GM19397 (cell line): ENCODE measurements at regions not wholly inside any gene's neighbourhood (a gene's known extent, or its start where the extent isn't known, plus 50 kb on each side); places are given as distances from the start of the nearest gene placed in this dataset.
"Not testable (repeated sequence)": the region's sequence is repeated elsewhere in the genome, so short reads cannot be mapped to it uniquely, and the experiment has no call there.

Experiments
- ATAC-seq: cut with Tn5 transposase; IDR thresholded peaks from one replicate; pipeline ENCODE4 v1.9.1; 2021; ENCODE audit warnings: mild to moderate bottlenecking, moderate library complexity; ENCODE audit not compliant: unreplicated experiment

- ATAC-seq = no peak
Observed at GRCh38 chrX:130467936-130468335, 66.1 kb downstream of the RBMX2 start.

- ATAC-seq = no peak
Observed at GRCh38 chrX:130468395-130468923, 66.7 kb downstream of the RBMX2 start.

- ATAC-seq = no peak
Observed at GRCh38 chrX:130482871-130483270, 81.1 kb downstream of the RBMX2 start.

GRCh38 chrX:130485870-130486269 is 84.1 kb downstream of the RBMX2 start:
- ATAC-seq = no peak

DNA sequence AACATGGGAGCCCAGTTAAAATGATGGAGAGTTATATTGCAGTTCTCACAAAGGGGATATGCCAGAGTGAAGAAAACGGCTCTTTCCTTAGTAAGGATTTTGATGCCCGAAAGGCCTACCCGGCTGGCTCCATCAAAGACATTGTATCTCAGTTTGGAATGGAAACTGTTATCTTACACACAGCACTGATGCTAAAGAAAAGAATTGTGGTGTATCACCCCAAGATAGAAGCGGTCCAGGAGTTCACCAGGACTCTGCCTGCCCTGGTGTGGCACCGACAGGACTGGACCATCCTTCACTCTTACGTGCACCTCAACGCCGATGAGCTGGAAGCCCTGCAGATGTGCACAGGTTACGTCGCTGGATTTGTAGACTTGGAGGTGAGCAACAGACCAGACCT is 93.7 kb downstream of the RBMX2 start:
- not testable (repeated sequence) for ATAC-seq

DNA sequence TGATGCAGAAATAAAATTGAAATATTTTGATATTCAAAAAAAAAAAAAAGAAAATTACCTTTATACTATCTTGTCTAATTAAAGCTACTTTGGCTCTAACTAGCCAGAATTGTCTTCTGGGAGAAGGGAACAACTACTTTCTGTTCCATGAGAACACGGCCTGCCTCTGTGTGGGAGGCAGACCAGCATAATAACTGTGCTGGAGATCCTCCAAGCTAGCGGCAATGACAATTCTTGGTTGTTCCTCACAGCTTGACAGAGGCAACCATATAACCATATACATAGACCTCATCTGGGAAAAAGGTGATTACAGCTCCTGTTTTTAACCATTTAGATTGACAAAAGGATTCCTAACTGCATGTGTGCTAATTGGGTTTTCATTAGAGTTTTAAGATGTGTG is 95.7 kb downstream of the RBMX2 start:
- no peak for ATAC-seq

- ATAC-seq = no peak
Observed at GRCh38 chrX:130498653-130499274, 97.0 kb downstream of the RBMX2 start.

- ATAC-seq = no peak
Observed at GRCh38 chrX:130502016-130502570, 100.3 kb downstream of the RBMX2 start.

DNA sequence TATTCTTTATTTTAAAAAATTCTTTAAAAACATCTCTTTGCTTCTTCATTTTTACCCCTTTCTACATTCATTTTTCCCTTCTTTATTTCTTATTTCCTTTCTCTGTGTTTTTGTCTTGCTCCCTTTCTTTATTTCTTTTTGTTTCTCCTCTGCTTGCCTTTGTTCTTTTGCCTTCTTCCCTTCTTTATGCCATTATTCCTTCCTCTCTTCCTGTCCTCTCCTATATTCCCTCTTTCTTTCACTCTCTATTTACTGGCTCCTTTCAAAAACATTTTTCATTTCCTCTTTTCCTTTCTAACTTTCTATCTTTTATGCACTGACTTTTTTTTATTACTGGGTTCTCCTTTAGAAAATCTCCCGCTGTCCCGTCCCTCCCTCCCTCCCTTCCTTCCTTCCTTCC is 102.2 kb downstream of the RBMX2 start:
- ATAC-seq = no peak

GRCh38 chrX:130507015-130507414 is 105.2 kb downstream of the RBMX2 start:
- no peak for ATAC-seq

- not testable (repeated sequence) for ATAC-seq
Observed at GRCh38 chrX:130512534-130512933, 110.7 kb downstream of the RBMX2 start.

DNA sequence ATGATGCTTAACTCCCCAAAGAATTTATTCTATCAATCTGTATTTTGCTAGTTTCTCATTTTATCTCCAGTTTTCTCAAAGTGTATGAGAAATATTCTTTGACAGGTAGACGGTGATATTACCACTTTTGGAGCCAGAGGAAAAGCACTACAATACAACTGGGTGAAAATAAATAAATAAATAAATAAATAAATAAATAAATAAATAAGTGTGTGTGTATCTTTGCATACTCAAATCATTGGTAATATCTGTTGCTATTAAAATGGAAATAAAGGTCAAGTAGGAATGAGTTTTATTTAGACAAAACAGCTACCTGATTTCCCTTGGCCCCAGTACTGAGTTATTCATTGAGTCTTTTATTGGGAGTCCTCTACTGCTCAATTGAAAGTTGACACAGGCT is 114.3 kb downstream of the RBMX2 start:
- ATAC-seq = no peak

GRCh38 chrX:130523460-130524394 is 121.9 kb downstream of the RBMX2 start:
- ATAC-seq = no peak

- no peak for ATAC-seq
Observed at GRCh38 chrX:130524476-130525194, 122.8 kb downstream of the RBMX2 start.

GRCh38 chrX:130529531-130529930 is 127.7 kb downstream of the RBMX2 start:
- ATAC-seq = no peak

DNA sequence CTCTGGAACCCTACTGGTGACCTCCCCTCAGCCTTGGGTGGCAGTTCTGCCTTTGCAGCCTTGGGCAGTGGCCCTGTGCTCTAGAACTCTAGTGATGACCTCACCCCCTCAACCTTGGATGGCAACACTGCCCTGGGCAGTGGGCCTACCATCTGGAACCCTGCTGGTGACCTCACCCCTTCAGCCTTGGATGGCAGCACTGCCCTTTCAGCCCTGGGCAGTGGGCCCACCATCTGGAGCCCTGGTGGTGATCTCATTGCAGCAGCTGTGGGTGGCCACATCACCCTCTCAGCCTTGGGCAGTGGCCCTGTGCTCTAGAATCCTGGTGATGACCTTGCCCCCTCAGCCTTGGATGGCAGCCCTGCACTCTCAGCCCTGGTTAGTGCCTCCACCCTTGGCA is 129.3 kb downstream of the RBMX2 start:
- no peak for ATAC-seq

DNA sequence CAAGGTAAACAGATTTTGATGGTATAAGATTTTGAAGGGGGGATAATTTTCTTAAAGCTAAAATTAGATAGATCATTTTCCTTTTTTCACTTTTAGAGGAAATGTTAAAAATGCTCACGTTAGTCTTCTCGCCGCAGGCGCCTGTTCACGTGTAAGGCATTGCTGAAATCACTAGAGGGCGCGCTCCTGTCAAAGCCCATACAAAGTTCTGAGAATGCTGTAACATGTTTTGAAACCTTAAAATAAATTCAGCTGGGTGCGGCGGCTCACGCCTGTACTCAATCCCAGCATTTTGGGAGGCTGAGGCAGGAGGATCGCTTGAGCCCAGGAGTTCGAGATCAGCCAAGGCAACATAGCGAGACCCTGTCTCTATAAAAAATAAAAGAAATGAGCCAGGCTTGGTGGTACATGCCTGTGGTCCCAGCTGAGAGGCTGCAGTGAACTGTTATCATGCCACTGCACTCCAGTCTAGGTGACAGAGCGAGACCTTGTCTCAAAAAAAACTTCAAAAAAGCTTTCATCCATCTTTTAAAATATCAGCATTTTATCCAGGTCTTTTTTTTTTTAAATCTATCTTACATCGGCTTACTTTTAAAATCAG is 138.0 kb downstream of the RBMX2 start:
- ATAC-seq = no peak

DNA sequence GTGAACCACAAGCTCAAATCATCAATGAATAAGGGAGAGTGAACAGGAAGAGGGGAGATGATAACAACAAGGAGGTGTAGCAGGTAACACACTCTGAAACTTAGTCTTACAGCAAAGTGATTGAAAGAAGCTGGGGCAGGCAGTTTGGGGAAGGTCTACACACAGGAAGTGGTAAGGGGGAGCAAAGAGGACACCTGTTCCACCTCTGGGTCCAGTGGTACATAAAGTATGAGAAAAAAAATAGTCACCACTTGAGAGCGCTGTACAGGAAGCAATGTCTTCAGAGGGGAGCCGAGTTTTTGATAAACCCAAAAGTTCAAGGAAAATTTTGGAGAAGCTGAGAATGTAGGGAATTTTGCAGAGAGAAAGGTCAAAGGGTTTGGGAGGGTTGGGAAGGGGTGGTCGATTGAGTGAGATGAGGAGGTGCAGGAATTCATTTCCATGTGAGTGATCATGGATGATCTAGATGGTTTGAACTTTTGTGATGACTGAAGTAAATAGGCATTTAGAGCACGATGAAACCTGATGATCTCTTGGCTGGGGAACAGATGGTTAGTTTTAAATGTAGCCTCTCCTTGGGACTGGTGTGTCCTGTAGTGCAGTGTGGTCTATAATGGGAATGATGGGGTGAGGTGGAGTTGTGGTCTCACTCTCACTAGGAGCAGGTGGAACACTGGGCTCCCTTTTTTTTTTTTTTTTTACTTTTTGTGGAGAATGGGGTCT is 142.0 kb downstream of the RBMX2 start:
- no peak for ATAC-seq

- ATAC-seq = no peak
Observed at GRCh38 chrX:130545796-130546195, 144.0 kb downstream of the RBMX2 start.

DNA sequence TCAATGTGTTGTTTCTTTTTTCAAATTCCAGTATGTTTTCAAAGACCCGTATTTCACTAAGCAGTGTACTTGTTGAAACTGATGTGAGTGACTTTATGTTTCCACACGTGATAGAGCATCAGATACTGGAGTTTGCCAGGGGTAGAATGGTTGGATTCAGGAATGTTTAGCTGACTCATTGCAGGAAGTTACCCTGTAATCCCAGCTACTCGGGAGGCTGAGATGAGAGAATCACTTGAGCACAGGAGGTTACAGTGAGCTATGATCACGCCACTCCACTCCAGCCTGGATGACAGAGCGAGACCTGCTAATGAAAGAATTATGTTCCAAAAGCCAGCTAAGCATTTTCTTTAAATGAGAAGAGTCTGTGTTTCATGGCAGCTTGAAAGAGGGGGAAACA is 147.6 kb downstream of the RBMX2 start:
- not testable (repeated sequence) for ATAC-seq
